GM23338 (cell line): ENCODE measurements at regions not wholly inside any gene's neighbourhood (a gene's known extent, or its start where the extent isn't known, plus 50 kb on each side); places are given as distances from the start of the nearest gene placed in this dataset.

Experiments
- ATAC-seq: fragments of 200-7000 bp; cut with Tn5 transposase; 3 replicates; pipeline ENCODE4 v1.9.1; 2020
- DNase-seq: peaks from one replicate; pipeline ENCODE4 v3.0.0-alpha.2; 2015; ENCODE audit warnings: low spot score
- H2AFZ ChIP-seq: fragments of 200-600 bp; sonication (generic); 2 replicates; pipeline ENCODE4 v1.8.0; 2016; ENCODE audit warnings: antibody characterized with exemption, mild to moderate bottlenecking, moderate library complexity
- H3F3A ChIP-seq: fragments of 200-600 bp; sonication (generic); replicated peaks from 2 replicates; pipeline ENCODE4 v1.8.0; 2017; ENCODE audit warnings: antibody characterized with exemption, mixed run types, low read depth
- H3K27ac ChIP-seq: fragments of 200-600 bp; sonication (generic); 2 replicates; pipeline ENCODE4 v1.6.1; 2016; ENCODE audit warnings: low read depth
- H3K27me3 ChIP-seq: fragments of 200-600 bp; sonication (generic); 2 replicates; pipeline ENCODE4 v1.8.0; 2016; ENCODE audit warnings: mild to moderate bottlenecking, mixed run types, moderate library complexity; ENCODE audit not compliant: insufficient read depth
- H3K36me3 ChIP-seq: fragments of 200-600 bp; sonication (generic); 2 replicates; pipeline ENCODE4 v1.8.0; 2016; ENCODE audit warnings: mild to moderate bottlenecking; ENCODE audit not compliant: insufficient read depth
- H3K4me1 ChIP-seq: fragments of 200-600 bp; sonication (generic); 2 replicates; pipeline ENCODE4 v1.8.0; 2016; ENCODE audit warnings: mild to moderate bottlenecking, moderate library complexity; ENCODE audit not compliant: insufficient read depth
- H3K4me2 ChIP-seq: fragments of 200-600 bp; sonication (generic); 2 replicates; pipeline ENCODE4 v1.7.1; 2017; ENCODE audit warnings: mixed run types
- H3K4me3 ChIP-seq: fragments of 200-600 bp; sonication (generic); 2 replicates; pipeline ENCODE4 v1.6.1; 2016; ENCODE audit warnings: mixed run types
- H3K79me2 ChIP-seq: fragments of 200-600 bp; sonication (generic); replicated peaks from 2 replicates; pipeline ENCODE4 v1.8.0; 2017; ENCODE audit warnings: mild to moderate bottlenecking; ENCODE audit not compliant: insufficient read depth
- H3K9me2 ChIP-seq: fragments of 200-600 bp; sonication (generic); 2 replicates; pipeline ENCODE4 v1.8.0; 2017; ENCODE audit not compliant: insufficient read depth
- H4K20me1 ChIP-seq: fragments of 200-600 bp; sonication (generic); replicated peaks from 2 replicates; pipeline ENCODE4 v1.8.0; 2017; ENCODE audit warnings: mild to moderate bottlenecking; ENCODE audit not compliant: insufficient read depth
- H3K27ac Mint-ChIP-seq: 2 replicates; pipeline ENCODE4 v1.8.0; 2020; ENCODE audit warnings: inconsistent platforms, mild to moderate bottlenecking, moderate library complexity, mixed read lengths
- H3K27me3 Mint-ChIP-seq: 3 replicates; pipeline ENCODE4 v1.8.0; 2022; ENCODE audit warnings: low read depth, mild to moderate bottlenecking, moderate library complexity, mixed read lengths, inconsistent platforms; ENCODE audit not compliant: insufficient read depth, poor library complexity
- H3K36me3 Mint-ChIP-seq: 3 replicates; pipeline ENCODE4 v1.8.0; 2021; ENCODE audit warnings: low read depth, mild to moderate bottlenecking, inconsistent platforms, moderate library complexity, mixed read lengths
- H3K4me1 Mint-ChIP-seq: 3 replicates; pipeline ENCODE4 v1.8.0; 2020; ENCODE audit warnings: mild to moderate bottlenecking, inconsistent platforms, mixed read lengths
- H3K4me3 Mint-ChIP-seq: 3 replicates; pipeline ENCODE4 v1.8.0; 2021; ENCODE audit warnings: moderate library complexity, mild to moderate bottlenecking, inconsistent platforms, mixed read lengths
- H3K9me3 Mint-ChIP-seq: 3 replicates; pipeline ENCODE4 v1.8.0; 2020; ENCODE audit warnings: moderate library complexity, mild to moderate bottlenecking, inconsistent platforms, mixed read lengths
- CREB1 ChIP-seq: fragments of 250-450 bp; sonication (Bioruptor Pico); IDR thresholded peaks from 2 replicates; pipeline ENCODE4 v1.5.0; 2020; ENCODE audit warnings: low read depth, mild to moderate bottlenecking, moderate library complexity
- EZH2 ChIP-seq: fragments of 200-600 bp; sonication (generic); IDR thresholded peaks from one replicate; pipeline ENCODE4 v1.8.0; 2017; ENCODE audit warnings: antibody characterized with exemption, mild to moderate bottlenecking, low read depth; ENCODE audit not compliant: unreplicated experiment
- EZH2phosphoT487 ChIP-seq: fragments of 200-600 bp; sonication (generic); IDR thresholded peaks from one replicate; pipeline ENCODE4 v1.8.1; 2018; ENCODE audit warnings: antibody characterized with exemption; ENCODE audit not compliant: unreplicated experiment
- JUNB ChIP-seq: IDR thresholded peaks from one replicate; pipeline ENCODE4 v1.6.1; 2016; ENCODE audit warnings: antibody characterized with exemption; ENCODE audit not compliant: unreplicated experiment
- NANOG ChIP-seq: IDR thresholded peaks from 2 replicates; pipeline ENCODE4 v1.6.1; 2016; ENCODE audit warnings: antibody characterized with exemption, borderline replicate concordance
- ZNF114 ChIP-seq: fragments of 250-450 bp; sonication (Bioruptor Pico); IDR thresholded peaks from 2 replicates; pipeline ENCODE4 v1.5.0; 2020; ENCODE audit warnings: mild to moderate bottlenecking, moderate library complexity
- ZNF331 ChIP-seq: fragments of 250-450 bp; sonication (Bioruptor Pico); IDR thresholded peaks from 2 replicates; pipeline ENCODE4 v1.5.0; 2020; ENCODE audit warnings: low read depth, mild to moderate bottlenecking, moderate library complexity
- TF ChIP-seq, protein P1 (sequence below): fragments of 250-450 bp; sonication (Bioruptor Pico); IDR thresholded peaks from 2 replicates; pipeline ENCODE4 v1.5.0; 2020; ENCODE audit warnings: mild to moderate bottlenecking, moderate library complexity
- TF ChIP-seq, protein P2 (sequence below), 2 experiments: fragments of 200-600 bp in 1 of 2; sonication (generic) in 1 of 2; conservative IDR thresholded peaks; 2 replicates each; pipeline versions ENCODE4 v1.5.1 to v1.6.1; 2016 to 2017; ENCODE audit warnings: antibody characterized with exemption in 2 of 2, low read depth in 2 of 2, mild to moderate bottlenecking in 2 of 2, moderate library complexity in 1 of 2
- TF ChIP-seq, protein P3 (sequence below): IDR thresholded peaks from one replicate; pipeline ENCODE4 v1.6.1; 2018; ENCODE audit warnings: antibody characterized with exemption; ENCODE audit not compliant: unreplicated experiment
- TF ChIP-seq, protein P4 (sequence below): IDR thresholded peaks from 2 replicates; pipeline ENCODE4 v1.6.1; 2016; ENCODE audit warnings: antibody characterized with exemption

DNA sequence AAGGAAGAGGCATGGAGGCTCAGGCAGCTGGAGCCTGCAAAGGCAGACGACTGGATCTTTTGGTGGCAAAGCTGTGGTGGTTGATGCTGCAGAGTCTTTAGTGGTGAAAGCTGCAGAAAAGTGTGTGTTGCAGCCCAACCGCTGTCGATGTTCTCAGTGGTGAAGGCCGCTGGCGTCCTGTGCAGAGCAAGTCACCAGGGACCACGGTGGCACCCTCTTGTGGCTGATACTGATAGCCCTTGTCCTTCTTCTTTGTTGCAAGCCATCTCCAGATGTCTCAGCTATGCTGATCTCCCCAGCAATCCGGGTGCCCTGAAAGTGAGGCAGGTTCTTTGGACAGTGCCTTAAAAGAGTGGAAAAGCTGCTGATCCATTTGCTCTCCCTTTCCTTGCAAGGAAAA lies 610.9 kb upstream of the PCDH9 start:
- Histone ChIP-seq H4K20me1 (no peaks in the 10 kb centered on the region), H3K36me3 (no peaks in the 10 kb centered on the region), H3K4me2 (no peak overlapping the region), H3K27ac (no peak overlapping the region), H3K4me1 (no peaks in the 10 kb centered on the region), H3F3A (no peaks in the 10 kb centered on the region), H2AFZ (peak overlapping the region; percentile 75; the same call in 1 of the 2 replicates), H3K79me2 (no peaks in the 10 kb centered on the region), H3K9me2 (peaks cover 2% of the 10 kb centered on the region; the same call in 1 of the 2 replicates), H3K4me3 (no peak overlapping the region), H3K27me3 (no peaks in the 10 kb centered on the region)
- no peak overlapping the region for H3K4me3 Mint-ChIP-seq
- H3K4me1 Mint-ChIP-seq = no peaks in the 10 kb centered on the region; the same call in 2 of the 3 replicates
- H3K27ac Mint-ChIP-seq = no peak overlapping the region
- ATAC-seq (peak; percentile 83), DNase-seq (peak; percentile 74)
- TF ChIP-seq, protein P1, sequence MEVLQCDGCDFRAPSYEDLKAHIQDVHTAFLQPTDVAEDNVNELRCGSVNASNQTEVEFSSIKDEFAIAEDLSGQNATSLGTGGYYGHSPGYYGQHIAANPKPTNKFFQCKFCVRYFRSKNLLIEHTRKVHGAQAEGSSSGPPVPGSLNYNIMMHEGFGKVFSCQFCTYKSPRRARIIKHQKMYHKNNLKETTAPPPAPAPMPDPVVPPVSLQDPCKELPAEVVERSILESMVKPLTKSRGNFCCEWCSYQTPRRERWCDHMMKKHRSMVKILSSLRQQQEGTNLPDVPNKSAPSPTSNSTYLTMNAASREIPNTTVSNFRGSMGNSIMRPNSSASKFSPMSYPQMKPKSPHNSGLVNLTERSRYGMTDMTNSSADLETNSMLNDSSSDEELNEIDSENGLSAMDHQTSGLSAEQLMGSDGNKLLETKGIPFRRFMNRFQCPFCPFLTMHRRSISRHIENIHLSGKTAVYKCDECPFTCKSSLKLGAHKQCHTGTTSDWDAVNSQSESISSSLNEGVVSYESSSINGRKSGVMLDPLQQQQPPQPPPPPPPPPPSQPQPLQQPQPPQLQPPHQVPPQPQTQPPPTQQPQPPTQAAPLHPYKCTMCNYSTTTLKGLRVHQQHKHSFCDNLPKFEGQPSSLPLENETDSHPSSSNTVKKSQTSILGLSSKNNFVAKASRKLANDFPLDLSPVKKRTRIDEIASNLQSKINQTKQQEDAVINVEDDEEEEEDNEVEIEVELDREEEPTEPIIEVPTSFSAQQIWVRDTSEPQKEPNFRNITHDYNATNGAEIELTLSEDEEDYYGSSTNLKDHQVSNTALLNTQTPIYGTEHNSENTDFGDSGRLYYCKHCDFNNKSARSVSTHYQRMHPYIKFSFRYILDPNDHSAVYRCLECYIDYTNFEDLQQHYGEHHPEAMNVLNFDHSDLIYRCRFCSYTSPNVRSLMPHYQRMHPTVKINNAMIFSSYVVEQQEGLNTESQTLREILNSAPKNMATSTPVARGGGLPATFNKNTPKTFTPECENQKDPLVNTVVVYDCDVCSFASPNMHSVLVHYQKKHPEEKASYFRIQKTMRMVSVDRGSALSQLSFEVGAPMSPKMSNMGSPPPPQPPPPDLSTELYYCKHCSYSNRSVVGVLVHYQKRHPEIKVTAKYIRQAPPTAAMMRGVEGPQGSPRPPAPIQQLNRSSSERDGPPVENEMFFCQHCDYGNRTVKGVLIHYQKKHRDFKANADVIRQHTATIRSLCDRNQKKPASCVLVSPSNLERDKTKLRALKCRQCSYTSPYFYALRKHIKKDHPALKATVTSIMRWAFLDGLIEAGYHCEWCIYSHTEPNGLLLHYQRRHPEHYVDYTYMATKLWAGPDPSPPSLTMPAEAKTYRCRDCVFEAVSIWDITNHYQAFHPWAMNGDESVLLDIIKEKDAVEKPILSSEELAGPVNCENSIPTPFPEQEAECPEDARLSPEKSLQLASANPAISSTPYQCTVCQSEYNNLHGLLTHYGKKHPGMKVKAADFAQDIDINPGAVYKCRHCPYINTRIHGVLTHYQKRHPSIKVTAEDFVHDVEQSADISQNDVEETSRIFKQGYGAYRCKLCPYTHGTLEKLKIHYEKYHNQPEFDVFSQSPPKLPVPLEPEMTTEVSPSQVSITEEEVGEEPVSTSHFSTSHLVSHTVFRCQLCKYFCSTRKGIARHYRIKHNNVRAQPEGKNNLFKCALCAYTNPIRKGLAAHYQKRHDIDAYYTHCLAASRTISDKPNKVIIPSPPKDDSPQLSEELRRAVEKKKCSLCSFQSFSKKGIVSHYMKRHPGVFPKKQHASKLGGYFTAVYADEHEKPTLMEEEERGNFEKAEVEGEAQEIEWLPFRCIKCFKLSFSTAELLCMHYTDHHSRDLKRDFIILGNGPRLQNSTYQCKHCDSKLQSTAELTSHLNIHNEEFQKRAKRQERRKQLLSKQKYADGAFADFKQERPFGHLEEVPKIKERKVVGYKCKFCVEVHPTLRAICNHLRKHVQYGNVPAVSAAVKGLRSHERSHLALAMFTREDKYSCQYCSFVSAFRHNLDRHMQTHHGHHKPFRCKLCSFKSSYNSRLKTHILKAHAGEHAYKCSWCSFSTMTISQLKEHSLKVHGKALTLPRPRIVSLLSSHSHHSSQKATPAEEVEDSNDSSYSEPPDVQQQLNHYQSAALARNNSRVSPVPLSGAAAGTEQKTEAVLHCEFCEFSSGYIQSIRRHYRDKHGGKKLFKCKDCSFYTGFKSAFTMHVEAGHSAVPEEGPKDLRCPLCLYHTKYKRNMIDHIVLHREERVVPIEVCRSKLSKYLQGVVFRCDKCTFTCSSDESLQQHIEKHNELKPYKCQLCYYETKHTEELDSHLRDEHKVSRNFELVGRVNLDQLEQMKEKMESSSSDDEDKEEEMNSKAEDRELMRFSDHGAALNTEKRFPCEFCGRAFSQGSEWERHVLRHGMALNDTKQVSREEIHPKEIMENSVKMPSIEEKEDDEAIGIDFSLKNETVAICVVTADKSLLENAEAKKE (CRISPR knock-in tag) = 0 out of 2 replicates have a peak, but pooled peaks have one; percentile 31
- TF ChIP-seq CREB1 (CRISPR knock-in tag) (no peak), JUNB (no peak), EZH2 (no peak), ZNF114 (no peak), EZH2phosphoT487 (no peak), ZNF331 (no peak), NANOG (no peak)
- TF ChIP-seq, protein P2, sequence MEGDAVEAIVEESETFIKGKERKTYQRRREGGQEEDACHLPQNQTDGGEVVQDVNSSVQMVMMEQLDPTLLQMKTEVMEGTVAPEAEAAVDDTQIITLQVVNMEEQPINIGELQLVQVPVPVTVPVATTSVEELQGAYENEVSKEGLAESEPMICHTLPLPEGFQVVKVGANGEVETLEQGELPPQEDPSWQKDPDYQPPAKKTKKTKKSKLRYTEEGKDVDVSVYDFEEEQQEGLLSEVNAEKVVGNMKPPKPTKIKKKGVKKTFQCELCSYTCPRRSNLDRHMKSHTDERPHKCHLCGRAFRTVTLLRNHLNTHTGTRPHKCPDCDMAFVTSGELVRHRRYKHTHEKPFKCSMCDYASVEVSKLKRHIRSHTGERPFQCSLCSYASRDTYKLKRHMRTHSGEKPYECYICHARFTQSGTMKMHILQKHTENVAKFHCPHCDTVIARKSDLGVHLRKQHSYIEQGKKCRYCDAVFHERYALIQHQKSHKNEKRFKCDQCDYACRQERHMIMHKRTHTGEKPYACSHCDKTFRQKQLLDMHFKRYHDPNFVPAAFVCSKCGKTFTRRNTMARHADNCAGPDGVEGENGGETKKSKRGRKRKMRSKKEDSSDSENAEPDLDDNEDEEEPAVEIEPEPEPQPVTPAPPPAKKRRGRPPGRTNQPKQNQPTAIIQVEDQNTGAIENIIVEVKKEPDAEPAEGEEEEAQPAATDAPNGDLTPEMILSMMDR (conservative IDR thresholded peaks at IDR 0.05; ENCODE audit: low read depth in 2 of 2) = peak; percentile 54 to 76
- TF ChIP-seq, protein P3, sequence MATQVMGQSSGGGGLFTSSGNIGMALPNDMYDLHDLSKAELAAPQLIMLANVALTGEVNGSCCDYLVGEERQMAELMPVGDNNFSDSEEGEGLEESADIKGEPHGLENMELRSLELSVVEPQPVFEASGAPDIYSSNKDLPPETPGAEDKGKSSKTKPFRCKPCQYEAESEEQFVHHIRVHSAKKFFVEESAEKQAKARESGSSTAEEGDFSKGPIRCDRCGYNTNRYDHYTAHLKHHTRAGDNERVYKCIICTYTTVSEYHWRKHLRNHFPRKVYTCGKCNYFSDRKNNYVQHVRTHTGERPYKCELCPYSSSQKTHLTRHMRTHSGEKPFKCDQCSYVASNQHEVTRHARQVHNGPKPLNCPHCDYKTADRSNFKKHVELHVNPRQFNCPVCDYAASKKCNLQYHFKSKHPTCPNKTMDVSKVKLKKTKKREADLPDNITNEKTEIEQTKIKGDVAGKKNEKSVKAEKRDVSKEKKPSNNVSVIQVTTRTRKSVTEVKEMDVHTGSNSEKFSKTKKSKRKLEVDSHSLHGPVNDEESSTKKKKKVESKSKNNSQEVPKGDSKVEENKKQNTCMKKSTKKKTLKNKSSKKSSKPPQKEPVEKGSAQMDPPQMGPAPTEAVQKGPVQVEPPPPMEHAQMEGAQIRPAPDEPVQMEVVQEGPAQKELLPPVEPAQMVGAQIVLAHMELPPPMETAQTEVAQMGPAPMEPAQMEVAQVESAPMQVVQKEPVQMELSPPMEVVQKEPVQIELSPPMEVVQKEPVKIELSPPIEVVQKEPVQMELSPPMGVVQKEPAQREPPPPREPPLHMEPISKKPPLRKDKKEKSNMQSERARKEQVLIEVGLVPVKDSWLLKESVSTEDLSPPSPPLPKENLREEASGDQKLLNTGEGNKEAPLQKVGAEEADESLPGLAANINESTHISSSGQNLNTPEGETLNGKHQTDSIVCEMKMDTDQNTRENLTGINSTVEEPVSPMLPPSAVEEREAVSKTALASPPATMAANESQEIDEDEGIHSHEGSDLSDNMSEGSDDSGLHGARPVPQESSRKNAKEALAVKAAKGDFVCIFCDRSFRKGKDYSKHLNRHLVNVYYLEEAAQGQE = no peak
- TF ChIP-seq, protein P4, sequence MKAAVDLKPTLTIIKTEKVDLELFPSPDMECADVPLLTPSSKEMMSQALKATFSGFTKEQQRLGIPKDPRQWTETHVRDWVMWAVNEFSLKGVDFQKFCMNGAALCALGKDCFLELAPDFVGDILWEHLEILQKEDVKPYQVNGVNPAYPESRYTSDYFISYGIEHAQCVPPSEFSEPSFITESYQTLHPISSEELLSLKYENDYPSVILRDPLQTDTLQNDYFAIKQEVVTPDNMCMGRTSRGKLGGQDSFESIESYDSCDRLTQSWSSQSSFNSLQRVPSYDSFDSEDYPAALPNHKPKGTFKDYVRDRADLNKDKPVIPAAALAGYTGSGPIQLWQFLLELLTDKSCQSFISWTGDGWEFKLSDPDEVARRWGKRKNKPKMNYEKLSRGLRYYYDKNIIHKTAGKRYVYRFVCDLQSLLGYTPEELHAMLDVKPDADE = no peak
- no peaks in the 10 kb centered on the region for H3K36me3 Mint-ChIP-seq
- no peaks in the 10 kb centered on the region for H3K27me3 Mint-ChIP-seq
- no peaks in the 10 kb centered on the region for H3K9me3 Mint-ChIP-seq
